H1 (cell line): ENCODE measurements at regions not wholly inside any gene's neighbourhood (a gene's known extent, or its start where the extent isn't known, plus 50 kb on each side); places are given as distances from the start of the nearest gene placed in this dataset.

Source experiments
- CTCF ChIA-PET: fragments of 300-600 bp; sonication (Branson Sonifier 250); formaldehyde crosslinking; loops from one replicate; lab custom pipeline; 2021; ENCODE audit not compliant: partially characterized antibody; lab: Charles Lee
- POLR2A ChIA-PET: fragments of 300-600 bp; sonication (Branson Sonifier 250); formaldehyde crosslinking; loops from one replicate; lab custom pipeline; 2021; ENCODE audit warnings: inconsistent platforms; ENCODE audit not compliant: partially characterized antibody; lab: Charles Lee
- DNase-seq, 2 experiments: peaks; one replicate each; pipeline versions ENCODE4 v3.0.0 to v3.0.0-alpha.2; 2010 to 2022; ENCODE audit warnings: low spot score in 2 of 2, low read depth in 1 of 2, mixed read lengths in 1 of 2
- FAIRE-seq: peaks from 2 replicates; lab custom pipeline; 2011; peaks lifted over from hg19 to GRCh38; lab: Jason Lieb, UNC
- H2AFZ ChIP-seq: 2 replicates; pipeline ENCODE4 v1.8.1; 2012; ENCODE audit warnings: low read length, inconsistent platforms
- H2AK5ac ChIP-seq: 2 replicates; pipeline ENCODE4 v1.6.1; 2013; ENCODE audit warnings: low read depth, low read length
- H2BK120ac ChIP-seq: replicated peaks from 2 replicates; pipeline ENCODE3; 2013; ENCODE audit warnings: low read depth, low read length, inconsistent platforms
- H2BK12ac ChIP-seq: 2 replicates; pipeline ENCODE4 v1.6.1; 2013; ENCODE audit warnings: low read depth, low read length
- H2BK15ac ChIP-seq: 2 replicates; pipeline ENCODE4 v1.6.1; 2013; ENCODE audit warnings: low read length
- H2BK20ac ChIP-seq: 2 replicates; pipeline ENCODE4 v1.6.1; 2013; ENCODE audit warnings: low read length
- H2BK5ac ChIP-seq: 2 replicates; pipeline ENCODE4 v1.6.1; 2013; ENCODE audit warnings: low read depth, low read length
- H3K14ac ChIP-seq: 2 replicates; pipeline ENCODE4 v1.6.1; 2013; ENCODE audit warnings: inconsistent platforms; ENCODE audit not compliant: insufficient read length
- H3K18ac ChIP-seq: 2 replicates; pipeline ENCODE4 v1.6.1; 2013; ENCODE audit warnings: low read length; ENCODE audit errors: extremely low read depth
- H3K23ac ChIP-seq: 2 replicates; pipeline ENCODE4 v1.6.1; 2013; ENCODE audit warnings: inconsistent platforms; ENCODE audit not compliant: insufficient read length
- H3K23me2 ChIP-seq: 2 replicates; pipeline ENCODE4 v1.6.1; 2013; ENCODE audit warnings: low read depth, low read length
- H3K27ac ChIP-seq: 2 replicates; pipeline ENCODE4 v1.6.1; 2011; ENCODE audit warnings: low read depth, low read length, inconsistent platforms
- H3K27me3 ChIP-seq, 4 experiments: replicated peaks in 1 of 4; 1 replicate in 1 of 4; 2 replicates in 3 of 4; pipeline versions ENCODE4 v1.6.1 to v1.8.1; 2011 to 2013; ENCODE audit warnings: low read length in 3 of 4, mild to moderate bottlenecking in 3 of 4, inconsistent platforms in 2 of 4, mixed read lengths in 2 of 4, moderate library complexity in 1 of 4; ENCODE audit not compliant: control insufficient read depth in 3 of 4, insufficient read depth in 3 of 4; ENCODE audit errors: extremely low read depth in 1 of 4
- H3K36me3 ChIP-seq, 4 experiments: 2 replicates each; pipeline versions ENCODE4 v1.6.1 to v1.8.1; 2011 to 2013; ENCODE audit warnings: mild to moderate bottlenecking in 4 of 4, low read length in 3 of 4, moderate library complexity in 2 of 4, control low read depth in 1 of 4, inconsistent platforms in 1 of 4; ENCODE audit not compliant: insufficient read depth in 4 of 4, control insufficient read depth in 2 of 4
- H3K4ac ChIP-seq: replicated peaks from 2 replicates; pipeline ENCODE3; 2013; ENCODE audit warnings: low read length, low read depth, mixed read lengths, inconsistent platforms; ENCODE audit not compliant: insufficient read length
- H3K4me1 ChIP-seq, 4 experiments: replicated peaks in 1 of 4; 1 replicate in 1 of 4; 2 replicates in 3 of 4; pipeline versions ENCODE4 v1.6.1 to v1.8.1; 2011 to 2013; ENCODE audit warnings: low read length in 3 of 4, inconsistent platforms in 2 of 4, mixed read lengths in 1 of 4; ENCODE audit not compliant: insufficient read depth in 4 of 4, control insufficient read depth in 3 of 4
- H3K4me2 ChIP-seq, 2 experiments: 2 replicates each; pipeline versions ENCODE4 v1.6.1 to v1.8.1; 2011 to 2013; ENCODE audit warnings: low read depth in 2 of 2, low read length in 2 of 2, control low read depth in 1 of 2, inconsistent platforms in 1 of 2, mild to moderate bottlenecking in 1 of 2; ENCODE audit not compliant: insufficient read depth in 1 of 2
- H3K4me3 ChIP-seq, 4 experiments: fragments of 200-600, 300-600 bp in 1 of 4; sonication (generic), shearing (Covaris generic), sonication (Bioruptor Twin) in 1 of 4; 2 replicates each; pipeline versions ENCODE4 v1.5.1 to v1.8.1; 2011 to 2016; ENCODE audit warnings: low read length in 4 of 4, low read depth in 3 of 4, control low read depth in 2 of 4, inconsistent platforms in 2 of 4, mild to moderate bottlenecking in 2 of 4, mixed read lengths in 1 of 4, moderate library complexity in 1 of 4; ENCODE audit not compliant: insufficient read depth in 2 of 4; ENCODE audit errors: extremely low read depth in 1 of 4
- H3K56ac ChIP-seq: replicated peaks from 2 replicates; pipeline ENCODE3; 2013; ENCODE audit warnings: low read depth, mild to moderate bottlenecking, mixed read lengths, low read length, inconsistent platforms; ENCODE audit not compliant: insufficient read length
- H3K79me1 ChIP-seq: 2 replicates; pipeline ENCODE4 v1.6.1; 2013; ENCODE audit warnings: low read depth, low read length, control low read depth
- H3K79me2 ChIP-seq, 2 experiments: 2 replicates each; pipeline versions ENCODE4 v1.6.1 to v1.8.1; 2012 to 2013; ENCODE audit warnings: low read length in 2 of 2, mild to moderate bottlenecking in 2 of 2, inconsistent platforms in 1 of 2; ENCODE audit not compliant: insufficient read depth in 2 of 2, control insufficient read depth in 1 of 2
- H3K9ac ChIP-seq, 4 experiments: replicated peaks in 1 of 4; 1 replicate in 1 of 4; 2 replicates in 3 of 4; pipeline versions ENCODE4 v1.6.1 to v1.8.1; 2011 to 2013; ENCODE audit warnings: low read depth in 3 of 4, low read length in 3 of 4, control low read depth in 2 of 4, mild to moderate bottlenecking in 2 of 4, moderate library complexity in 2 of 4, inconsistent platforms in 1 of 4; ENCODE audit errors: extremely low read depth in 1 of 4
- H3K9me3 ChIP-seq, 2 experiments: 2 replicates each; pipeline versions ENCODE4 v1.6.1 to v1.8.1; 2012 to 2013; ENCODE audit warnings: mild to moderate bottlenecking in 2 of 2, moderate library complexity in 2 of 2, control low read depth in 1 of 2, inconsistent platforms in 1 of 2, low read depth in 1 of 2, low read length in 1 of 2, mixed read lengths in 1 of 2; ENCODE audit not compliant: insufficient read depth in 2 of 2
- H4K20me1 ChIP-seq, 2 experiments: replicated peaks in 1 of 2; 2 replicates each; pipeline versions ENCODE3 to v1.8.1; 2011 to 2013; ENCODE audit warnings: inconsistent platforms in 2 of 2, low read length in 2 of 2, mild to moderate bottlenecking in 1 of 2; ENCODE audit not compliant: insufficient read depth in 2 of 2, control insufficient read depth in 1 of 2
- H4K5ac ChIP-seq: 2 replicates; pipeline ENCODE4 v1.6.1; 2013; ENCODE audit warnings: low read length, low read depth, mixed read lengths, inconsistent platforms; ENCODE audit not compliant: insufficient read length
- H4K8ac ChIP-seq: 2 replicates; pipeline ENCODE4 v1.8.0; 2013; ENCODE audit warnings: mild to moderate bottlenecking, moderate library complexity, low read length, inconsistent platforms; ENCODE audit not compliant: insufficient read depth; ENCODE audit errors: extremely low read depth
- H4K91ac ChIP-seq: replicated peaks from 2 replicates; pipeline ENCODE3; 2013; ENCODE audit warnings: low read length, mixed read lengths, inconsistent platforms; ENCODE audit not compliant: insufficient read length
- BACH1 ChIP-seq: IDR thresholded peaks from 2 replicates; pipeline ENCODE4 v1.6.1; 2012; ENCODE audit warnings: low read length, improper control_type of control experiment
- BRCA1 ChIP-seq: IDR thresholded peaks from 2 replicates; pipeline ENCODE4 v1.6.1; 2012; ENCODE audit warnings: low read depth, low read length, improper control_type of control experiment
- CTBP2 ChIP-seq: IDR thresholded peaks from 2 replicates; pipeline ENCODE4 v1.7.0; 2011; ENCODE audit warnings: borderline replicate concordance, mild to moderate bottlenecking, moderate library complexity, mixed read lengths, low read length; ENCODE audit not compliant: insufficient read depth, insufficient read length
- EGR1 ChIP-seq: IDR thresholded peaks from 2 replicates; pipeline ENCODE4 v1.6.1; 2011; ENCODE audit warnings: low read depth, low read length, borderline replicate concordance
- GABPA ChIP-seq: IDR thresholded peaks from 2 replicates; pipeline ENCODE4 v1.6.1; 2011; ENCODE audit warnings: mild to moderate bottlenecking, low read length, moderate library complexity, borderline replicate concordance; ENCODE audit not compliant: insufficient read depth
- KDM5A ChIP-seq: fragments of 200-600 bp; IDR thresholded peaks from 2 replicates; pipeline ENCODE4 v1.7.1; 2012; ENCODE audit warnings: mild to moderate bottlenecking, low read length, inconsistent platforms, mixed read lengths
- POU5F1 ChIP-seq: IDR thresholded peaks from 2 replicates; pipeline ENCODE4 v1.6.1; 2011; ENCODE audit warnings: low read depth, mild to moderate bottlenecking, low read length, moderate library complexity
- RNF2 ChIP-seq: fragments of 200-900, 300-1000 bp; sonication (generic); IDR thresholded peaks from 2 replicates; pipeline ENCODE4 v1.7.1; 2016; ENCODE audit warnings: borderline replicate concordance, low read depth, mild to moderate bottlenecking, antibody characterized with exemption, low read length; ENCODE audit not compliant: poor library complexity, severe bottlenecking; ENCODE audit errors: missing control alignments
- SAP30 ChIP-seq: fragments of 300-600 bp; sonication (generic); IDR thresholded peaks from 2 replicates; pipeline ENCODE4 v1.7.1; 2012; ENCODE audit warnings: low read length, moderate library complexity, mild to moderate bottlenecking, inconsistent platforms; ENCODE audit not compliant: insufficient read depth, insufficient replicate concordance
- SRF ChIP-seq: IDR thresholded peaks from 2 replicates; pipeline ENCODE4 v1.6.1; 2011; ENCODE audit warnings: mild to moderate bottlenecking, low read depth, low read length, moderate library complexity
- TCF12 ChIP-seq: IDR thresholded peaks from 2 replicates; pipeline ENCODE4 v1.6.1; 2011; ENCODE audit warnings: low read depth, mild to moderate bottlenecking, low read length
- WGBS, 2 experiments: shearing (Covaris generic) in 1 of 2; methylation state at CpG; one replicate each; pipeline versions ENCODE4 v1.1.6 to v1.1.7; 2013 to 2015; ENCODE audit warnings: low lambda C conversion rate in 2 of 2, mixed read lengths in 2 of 2, inconsistent platforms in 1 of 2, low coverage in 1 of 2, missing lambda C conversion rate in 1 of 2; ENCODE audit not compliant: insufficient replicate concordance in 2 of 2, insufficient coverage in 1 of 2, insufficient read length in 1 of 2; ENCODE audit errors: extremely low coverage in 1 of 2, missing lambda C conversion rate in 1 of 2; 5-methylcytosine and 5-hydroxymethylcytosine counted together
- TF ChIP-seq, protein P1 (sequence below): IDR thresholded peaks from 2 replicates; pipeline ENCODE4 v1.6.1; 2012; ENCODE audit warnings: inconsistent platforms

DNA sequence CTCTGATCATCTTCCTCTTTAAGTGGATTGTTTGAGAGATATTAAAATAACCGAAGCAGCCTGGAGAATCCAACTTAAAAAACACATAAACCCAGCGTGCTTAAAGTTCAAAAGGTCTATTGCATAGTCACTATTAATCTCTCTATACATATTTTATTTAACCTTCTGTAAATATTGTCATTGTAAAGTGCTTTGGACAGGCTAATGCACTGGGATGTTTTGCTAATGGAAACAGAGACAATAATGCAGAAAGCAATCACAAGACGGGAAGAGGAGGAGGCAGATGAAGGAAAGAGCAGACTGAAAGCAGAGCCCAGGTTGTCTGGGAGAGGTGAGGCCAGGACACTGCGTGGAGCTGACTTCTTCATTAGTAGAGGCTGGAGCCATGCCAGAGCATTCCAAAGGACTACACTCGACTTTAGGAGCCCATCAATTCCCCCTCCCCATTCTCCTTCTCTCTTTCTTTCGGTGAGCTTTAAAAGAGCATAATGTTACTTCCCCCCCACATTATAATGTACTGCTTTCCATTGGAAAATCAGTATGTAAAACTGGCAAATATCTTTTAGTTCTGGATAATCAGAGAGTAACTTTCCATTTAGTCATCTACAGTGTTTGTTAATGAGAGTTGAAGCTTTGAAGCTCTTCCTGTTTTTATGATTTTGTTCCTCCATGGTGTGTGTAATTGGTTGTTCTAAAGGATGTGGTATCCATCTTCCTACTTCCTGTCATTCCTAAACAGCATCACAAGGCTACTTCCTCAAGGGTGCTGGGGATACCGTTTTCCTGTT lies 307.3 kb upstream of the MPDZ start:
- H2BK20ac ChIP-seq, result no peak overlapping the region
- no peak overlapping the region for H4K8ac ChIP-seq
- no peaks in the 10 kb centered on the region for H3K36me3 ChIP-seq
- no peak overlapping the region for H3K4ac ChIP-seq
- 0 out of 2 replicates have a peak overlapping the region, but pooled peaks have one; percentile 29 for H2AFZ ChIP-seq
- no peak overlapping the region for H3K4me3 ChIP-seq
- no peak overlapping the region for H2BK15ac ChIP-seq
- no peaks in the 10 kb centered on the region for H3K27me3 ChIP-seq
- no peak overlapping the region for H3K23ac ChIP-seq
- no peak overlapping the region for H3K56ac ChIP-seq
- H3K9me3 ChIP-seq, result no peaks in the 10 kb centered on the region
- no peak overlapping the region for H2BK5ac ChIP-seq
- H4K20me1 ChIP-seq, result no peaks in the 10 kb centered on the region
- no peak overlapping the region for H2AK5ac ChIP-seq
- H3K9ac ChIP-seq, result no peak overlapping the region
- H2BK120ac ChIP-seq, result no peak overlapping the region
- no peak overlapping the region for H3K18ac ChIP-seq
- POLR2A ChIA-PET, result no interaction called here
- H3K14ac ChIP-seq, result no peak overlapping the region
- no peak overlapping the region for H4K5ac ChIP-seq
- H2BK12ac ChIP-seq, result no peak overlapping the region
- WGBS, 2 experiments, result 80% methylated on average over 7 of the region's 7 CpGs; no CpG with 5 or more reads in 1 of the 2 experiments
- FAIRE-seq, result no peak
- peaks cover 0 to 10% (median 4%) of the 10 kb centered on the region in 4 experiments; a peak in 5 of 7 replicates for H3K4me1 ChIP-seq
- no peak for DNase-seq
- CTCF ChIA-PET, result interaction anchor here (1.1 kb wide), 1 partner anchor 159 kb away, joined by 3 read pairs; no protein-coding TSS in a partner anchor
- no peaks in the 10 kb centered on the region for H3K79me1 ChIP-seq
- H3K79me2 ChIP-seq, result no peaks in the 10 kb centered on the region
- no peaks in the 10 kb centered on the region for H3K23me2 ChIP-seq
- no peak overlapping the region for H3K4me2 ChIP-seq
- H4K91ac ChIP-seq, result no peak overlapping the region
- H3K27ac ChIP-seq, result no peak overlapping the region
- TF ChIP-seq CTBP2 (no peak), KDM5A (no peak), BRCA1 (no peak), EGR1 (no peak), POU5F1 (no peak), RNF2 (no peak), SRF (no peak), GABPA (no peak), SAP30 (no peak), BACH1 (no peak), TCF12 (no peak)
- TF ChIP-seq, protein P1, sequence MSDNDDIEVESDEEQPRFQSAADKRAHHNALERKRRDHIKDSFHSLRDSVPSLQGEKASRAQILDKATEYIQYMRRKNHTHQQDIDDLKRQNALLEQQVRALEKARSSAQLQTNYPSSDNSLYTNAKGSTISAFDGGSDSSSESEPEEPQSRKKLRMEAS, result no peak
